ENCODE measurements at regions not wholly inside any gene's neighbourhood (a gene's known extent, or its start where the extent isn't known, plus 50 kb on each side); places are given as distances from the start of the nearest gene placed in this dataset.

GRCh38 chr6:164210323-164210722 lies 795.8 kb downstream of the QKI start:
- TF ChIP-seq CTCF (IDR thresholded peaks at IDR 0.05; ENCODE audit: low read depth, low read length) (no peak), EZH2phosphoT487 (IDR thresholded peaks at IDR 0.05; ENCODE audit: low read depth) (no peak)
